NCI-H2196 (cell line): ENCODE measurements at regions not wholly inside any gene's neighbourhood (a gene's known extent, or its start where the extent isn't known, plus 50 kb on each side); places are given as distances from the start of the nearest gene placed in this dataset.
A peak's percentile ranks its signal among the peaks of the same experiment; 100 is the strongest.
"Not testable (repeated sequence)": the region's sequence is repeated elsewhere in the genome, so short reads cannot be mapped to it uniquely, and the experiment has no call there.

ENCODE experiments used
- DNase-seq: peaks from one replicate; lab custom pipeline; 2025; ENCODE audit not compliant: unreplicated experiment; lab: John Stamatoyannopoulos, UW

GRCh38 chr2:175777337-175777736, 224.7 kb downstream of the LNPK start:
- DNase-seq: not testable (repeated sequence)

- DNase-seq: no peak
Observed at GRCh38 chr2:175769200-175769599, 232.9 kb downstream of the LNPK start.

- DNase-seq: no peak
Observed at GRCh38 chr2:175766880-175767279, 235.2 kb downstream of the LNPK start.

- DNase-seq: no peak
Observed at GRCh38 chr2:175755656-175756386, 246.2 kb downstream of the LNPK start.

GRCh38 chr2:175755169-175755568, 246.9 kb downstream of the LNPK start:
- DNase-seq: no peak

GRCh38 chr2:175750195-175750594, 251.9 kb downstream of the LNPK start:
- no peak for DNase-seq

GRCh38 chr2:175745911-175746310, 256.2 kb downstream of the LNPK start:
- no peak for DNase-seq

- DNase-seq: no peak
Observed at GRCh38 chr2:175744000-175744399, 258.1 kb downstream of the LNPK start.

GRCh38 chr2:175743011-175743410, 259.1 kb downstream of the LNPK start:
- no peak for DNase-seq

GRCh38 chr2:175742367-175742766, 259.7 kb downstream of the LNPK start:
- no peak for DNase-seq

- no peak for DNase-seq
Observed at GRCh38 chr2:175741164-175741563, 260.9 kb downstream of the LNPK start.

- no peak for DNase-seq
Observed at GRCh38 chr2:175737722-175738361, 264.2 kb downstream of the LNPK start.

- DNase-seq: no peak
Observed at GRCh38 chr2:175734686-175735085, 267.4 kb downstream of the LNPK start.

- no peak for DNase-seq
Observed at GRCh38 chr2:175732531-175732930, 269.5 kb downstream of the LNPK start.

- no peak for DNase-seq
Observed at GRCh38 chr2:175730050-175730449, 272.0 kb downstream of the LNPK start.

- DNase-seq: no peak
Observed at GRCh38 chr2:175729049-175729706, 272.9 kb downstream of the LNPK start.

GRCh38 chr2:175728032-175728431, 274.0 kb downstream of the LNPK start:
- DNase-seq: no peak

GRCh38 chr2:175726223-175726622, 275.8 kb downstream of the LNPK start:
- no peak for DNase-seq

GRCh38 chr2:175709248-175709647, 292.8 kb downstream of the LNPK start:
- no peak for DNase-seq

- DNase-seq: no peak
Observed at GRCh38 chr2:175707322-175707721, 294.7 kb downstream of the LNPK start.

GRCh38 chr2:175704568-175704967, 297.5 kb downstream of the LNPK start:
- not testable (repeated sequence) for DNase-seq

GRCh38 chr2:175698061-175698460, 304.0 kb downstream of the LNPK start:
- peak; percentile 56 for DNase-seq
